ENCODE measurements at regions not wholly inside any gene's neighbourhood (a gene's known extent, or its start where the extent isn't known, plus 50 kb on each side); places are given as distances from the start of the nearest gene placed in this dataset.
"Not testable (repeated sequence)": the region's sequence is repeated elsewhere in the genome, so short reads cannot be mapped to it uniquely, and the experiment has no call there.

GRCh38 chr5:176748967-176749935 lies 61.1 kb upstream of the UNC5A start:
- no peak for DNase-seq

- no peak for DNase-seq
These were observed 60.2 kb upstream of the UNC5A start for GRCh38 chr5:176750144-176750543.

- DNase-seq = no peak
These were observed 55.9 kb upstream of the UNC5A start for GRCh38 chr5:176754376-176754973.

GRCh38 chr5:176755593-176755992 lies 54.8 kb upstream of the UNC5A start:
- DNase-seq = not testable (repeated sequence)

DNA sequence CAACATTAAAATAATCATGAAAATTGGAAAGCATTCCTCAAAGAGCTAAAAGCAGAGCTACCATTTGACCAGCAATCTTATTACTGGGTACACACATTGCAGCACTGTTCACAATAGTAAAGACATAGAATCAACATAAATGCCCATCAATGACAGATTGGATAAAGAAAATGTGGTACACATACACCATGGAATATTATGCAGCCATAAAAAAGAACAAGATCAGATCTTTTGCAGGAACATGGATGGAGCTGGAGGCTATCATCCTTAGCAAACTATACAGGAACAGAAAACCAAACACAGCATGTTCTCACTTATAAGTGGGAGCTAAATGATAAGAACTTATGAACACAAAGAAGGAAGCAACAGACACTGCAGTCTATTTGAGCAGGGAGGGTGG lies 52.8 kb upstream of the UNC5A start:
- not testable (repeated sequence) for DNase-seq
